Psoas muscle (tissue), 7 donors: ENCODE measurements at regions not wholly inside any gene's neighbourhood (a gene's known extent, or its start where the extent isn't known, plus 50 kb on each side); places are given as distances from the start of the nearest gene placed in this dataset.

ENCODE experiments used
- ATAC-seq, 4 donors: fragments of 200-7000 bp; cut with Tn5 transposase; one replicate each; pipeline ENCODE4 v1.9.1; 2020; ENCODE audit warnings: moderate library complexity in 3 of 4, mild to moderate bottlenecking in 2 of 4
- DNase-seq, 2 donors: peaks; one replicate each; pipeline ENCODE4 v3.0.0-alpha.2; 2020
- H3K27ac ChIP-seq: fragments of 200-600 bp; one replicate; pipeline ENCODE4 v1.8.0; 2022
- H3K27me3 ChIP-seq, 3 donors: fragments of 200-600 bp in 1 of 3; one replicate each; pipeline versions ENCODE4 v1.6.1 to v1.8.0; 2013 to 2022; ENCODE audit warnings: low read length in 2 of 3, mild to moderate bottlenecking in 2 of 3, moderate library complexity in 1 of 3; ENCODE audit not compliant: insufficient read depth in 3 of 3
- H3K36me3 ChIP-seq, 2 donors: fragments of 200-600 bp in 1 of 2; one replicate each; pipeline versions ENCODE4 v1.6.1 to v1.8.0; 2013 to 2022; ENCODE audit warnings: low read depth in 1 of 2, mild to moderate bottlenecking in 1 of 2, moderate library complexity in 1 of 2; ENCODE audit not compliant: insufficient read depth in 1 of 2
- H3K4me1 ChIP-seq: fragments of 200-600 bp; one replicate; pipeline ENCODE4 v1.8.0; 2022
- H3K4me3 ChIP-seq: fragments of 200-600 bp; one replicate; pipeline ENCODE4 v1.8.0; 2022; ENCODE audit warnings: mild to moderate bottlenecking
- H3K9me3 ChIP-seq: fragments of 200-600 bp; one replicate; pipeline ENCODE4 v1.8.0; 2022
- CTCF ChIP-seq: fragments of 200-600 bp; IDR thresholded peaks from one replicate; pipeline ENCODE4 v1.8.0; 2022; ENCODE audit warnings: antibody characterized with exemption
- WGBS, 3 donors: extraction: QIAGEN DNeasy Blood & Tissue Kit; methylation state at CpG; one replicate each; pipeline versions ENCODE4 v1.1.6 to v1.1.7; 2013; 5-methylcytosine and 5-hydroxymethylcytosine counted together
- intact Hi-C, 2 donors: fragments of 100-400 bp; cut with DNase I; formaldehyde crosslinking; loops; one replicate each; pipeline versions ENCODE4 v1.11.0 to v1.14.2; 2022
- donor health status: healthy with polysubstance abuse.
- donor health status: DM: no; HTN: no; CAD: no; lungs with moderate emphysema.
- donor health status: Bipolar disorder and iron deficiency.
- donor health status: healthy.
- donor health status: DM: yes; HTN: yes; CAD: no.
- donor health status: DM: no; HTN: no; CAD: no.
- donor health status: DM: yes; HTN: yes; CAD: no.

DNA sequence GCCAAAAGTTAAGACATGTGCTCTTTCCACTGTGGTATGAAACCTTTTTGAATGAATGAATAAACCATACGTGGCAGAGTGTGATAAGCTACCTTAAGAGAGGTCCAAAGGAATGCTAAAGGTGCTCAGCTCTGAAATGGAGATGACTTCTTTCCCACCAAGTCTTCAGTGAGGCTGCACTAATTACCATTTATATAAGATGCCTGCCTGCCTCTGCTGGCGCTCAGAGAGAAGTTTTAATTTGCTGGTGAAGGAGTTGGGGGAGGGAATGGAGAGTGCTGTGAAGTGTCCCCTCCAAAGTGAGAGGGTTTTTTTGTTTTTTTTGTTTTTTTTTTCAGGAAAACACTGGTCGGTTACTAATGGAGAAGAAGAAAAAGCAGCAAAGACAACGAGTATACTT is 559.0 kb downstream of the OMA1 start:
- Histone ChIP-seq H3K36me3 (no peaks in the 10 kb centered on the region), H3K27ac (no peak overlapping the region), H3K4me1 (no peaks in the 10 kb centered on the region), H3K4me3 (no peak overlapping the region), H3K27me3 (no peaks in the 10 kb centered on the region), H3K9me3 (no peaks in the 10 kb centered on the region)
- 59 to 67% (median 60%) methylated on average over 4 of the region's 4 CpGs for WGBS, 3 donors
- DNase-seq (no peak), ATAC-seq (no peak)
- no peak for TF ChIP-seq CTCF
- intact Hi-C loops: no loop called here

GRCh38 chr1:57986432-57986831 is 560.1 kb downstream of the OMA1 start:
- H3K36me3 ChIP-seq: no peaks in the 10 kb centered on the region
- intact Hi-C loops: no loop called here
- H3K4me3 ChIP-seq: no peak overlapping the region
- H3K27ac ChIP-seq: no peak overlapping the region
- no peaks in the 10 kb centered on the region for H3K27me3 ChIP-seq
- no peak for TF ChIP-seq CTCF
- ATAC-seq (no peak), DNase-seq (no peak)
- 62 to 69% (median 63%) methylated on average over 5 of the region's 5 CpGs for WGBS, 3 donors
- H3K9me3 ChIP-seq: no peaks in the 10 kb centered on the region
- no peaks in the 10 kb centered on the region for H3K4me1 ChIP-seq

GRCh38 chr1:57984277-57984676 is 560.4 kb upstream of the DAB1 start:
- no peaks in the 10 kb centered on the region for H3K36me3 ChIP-seq
- H3K4me1 ChIP-seq: no peaks in the 10 kb centered on the region
- H3K27me3 ChIP-seq: no peaks in the 10 kb centered on the region
- H3K9me3 ChIP-seq: no peaks in the 10 kb centered on the region
- intact Hi-C loops: no loop called here
- ATAC-seq (no peak), DNase-seq (no peak)
- H3K4me3 ChIP-seq: no peak overlapping the region
- TF ChIP-seq CTCF: no peak
- no peak overlapping the region for H3K27ac ChIP-seq

DNA sequence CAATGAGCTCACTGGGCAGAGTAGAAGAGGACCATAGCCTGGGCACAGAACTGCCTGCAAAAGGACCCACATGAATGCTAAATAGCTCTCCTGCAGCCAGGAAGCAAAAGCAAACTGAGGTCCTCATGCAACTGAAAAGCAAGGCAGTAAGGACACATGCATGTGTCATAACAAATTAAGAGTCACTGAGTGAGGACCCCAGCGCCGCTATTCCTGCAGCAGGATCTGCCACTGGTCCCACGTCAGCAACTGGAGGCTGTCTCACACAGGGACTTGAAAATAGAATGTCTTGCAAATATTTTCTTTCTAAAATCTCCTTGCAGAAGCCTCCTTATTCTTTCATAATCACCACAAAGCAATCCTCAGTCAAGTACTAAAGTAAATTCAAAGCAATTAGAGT is 559.6 kb upstream of the DAB1 start:
- 73 to 76% (median 73%) methylated on average over 3 of the region's 3 CpGs for WGBS, 3 donors
- H3K36me3 ChIP-seq: no peaks in the 10 kb centered on the region

More for the DNA sequence above, 559.6 kb upstream of the DAB1 start:
- Histone ChIP-seq H3K27me3 (no peaks in the 10 kb centered on the region), H3K9me3 (no peaks in the 10 kb centered on the region), H3K27ac (no peak overlapping the region), H3K4me3 (no peak overlapping the region), H3K4me1 (no peaks in the 10 kb centered on the region)
- intact Hi-C loops: no loop called here
- TF ChIP-seq CTCF: no peak
- ATAC-seq: no peak
- DNase-seq: no peak
